AG04450 (cell line): ENCODE measurements at regions not wholly inside any gene's neighbourhood (a gene's known extent, or its start where the extent isn't known, plus 50 kb on each side); places are given as distances from the start of the nearest gene placed in this dataset.

Source experiments
- CTCF ChIA-PET: fragments of 300-600, 350-600 bp; formaldehyde crosslinking; extraction: SDS; loops from one replicate; lab custom pipeline; 2022; ENCODE audit warnings: antibody characterized with exemption, inconsistent platforms; lab: Charles Lee
- POLR2A ChIA-PET: fragments of 350-600 bp; formaldehyde crosslinking; extraction: SDS; loops from one replicate; lab custom pipeline; 2021; ENCODE audit warnings: antibody characterized with exemption, inconsistent platforms; lab: Yijun Ruan, JAX
- DNase-seq: peaks from one replicate; pipeline ENCODE4 v3.0.0-alpha.2; 2011; ENCODE audit warnings: low read depth, low spot score
- H3K27ac ChIP-seq: one replicate; pipeline ENCODE4 v1.5.1; 2012; ENCODE audit warnings: low read depth, low read length, control low read depth
- H3K27me3 ChIP-seq: one replicate; pipeline ENCODE4 v1.6.0; 2012; ENCODE audit warnings: low read length; ENCODE audit not compliant: control insufficient read depth, insufficient read depth
- H3K4me3 ChIP-seq: 2 replicates; pipeline ENCODE4 v1.5.1; 2011; ENCODE audit warnings: mild to moderate bottlenecking, low read depth, low read length, control low read depth
- H3K9me3 ChIP-seq: 2 replicates; pipeline ENCODE4 v1.5.1; 2012; ENCODE audit warnings: low read length; ENCODE audit not compliant: control insufficient read depth, insufficient read depth
- CTCF ChIP-seq: IDR thresholded peaks from 2 replicates; pipeline ENCODE4 v1.5.1; 2011; ENCODE audit warnings: low read depth, low read length, control low read depth, inconsistent platforms

GRCh38 chr7:111676167-111676566 lies 113.9 kb upstream of the IMMP2L start:
- ChIA-PET POLR2A (no interaction called here), CTCF (no interaction called here)
- no peaks in the 10 kb centered on the region for H3K27me3 ChIP-seq
- no peak for TF ChIP-seq CTCF
- no peaks in the 10 kb centered on the region for H3K9me3 ChIP-seq
- DNase-seq, result no peak
- no peak overlapping the region for H3K27ac ChIP-seq
- H3K4me3 ChIP-seq, result no peak overlapping the region

- Histone ChIP-seq H3K4me3 (no peak overlapping the region), H3K27me3 (no peaks in the 10 kb centered on the region), H3K9me3 (no peaks in the 10 kb centered on the region), H3K27ac (no peak overlapping the region)
- ChIA-PET POLR2A (no interaction called here), CTCF (no interaction called here)
- no peak for TF ChIP-seq CTCF
- DNase-seq, result no peak
Measured at GRCh38 chr7:111672901-111673300, 110.6 kb upstream of the IMMP2L start.

- no peak for TF ChIP-seq CTCF
- CTCF ChIA-PET, result no interaction called here
Measured at GRCh38 chr7:111671927-111672326, 109.6 kb upstream of the IMMP2L start.

GRCh38 chr7:111668711-111669110 lies 106.4 kb upstream of the IMMP2L start:
- DNase-seq, result no peak
- CTCF ChIA-PET, result no interaction called here
- POLR2A ChIA-PET, result no interaction called here

More at GRCh38 chr7:111671927-111672326, 109.6 kb upstream of the IMMP2L start:
- no peak overlapping the region for H3K27ac ChIP-seq
- H3K9me3 ChIP-seq, result no peaks in the 10 kb centered on the region
- no peaks in the 10 kb centered on the region for H3K27me3 ChIP-seq
- POLR2A ChIA-PET, result no interaction called here
- H3K4me3 ChIP-seq, result no peak overlapping the region
- DNase-seq, result no peak

GRCh38 chr7:111667488-111667887 lies 105.2 kb upstream of the IMMP2L start:
- no peak overlapping the region for H3K4me3 ChIP-seq
- POLR2A ChIA-PET, result no interaction called here
- no peak for DNase-seq
- H3K27ac ChIP-seq, result no peak overlapping the region
- no peak for TF ChIP-seq CTCF
- H3K27me3 ChIP-seq, result no peaks in the 10 kb centered on the region
- CTCF ChIA-PET, result no interaction called here
- no peaks in the 10 kb centered on the region for H3K9me3 ChIP-seq

More at GRCh38 chr7:111668711-111669110, 106.4 kb upstream of the IMMP2L start:
- Histone ChIP-seq H3K9me3 (no peaks in the 10 kb centered on the region), H3K27ac (no peak overlapping the region), H3K4me3 (no peak overlapping the region), H3K27me3 (no peaks in the 10 kb centered on the region)
- no peak for TF ChIP-seq CTCF
